GM12873 (cell line): ENCODE measurements at regions not wholly inside any gene's neighbourhood (a gene's known extent, or its start where the extent isn't known, plus 50 kb on each side); places are given as distances from the start of the nearest gene placed in this dataset.

Experiments
- CTCF ChIP-seq: IDR thresholded peaks from 2 replicates; pipeline ENCODE4 v1.5.1; 2012; ENCODE audit warnings: low read depth, mild to moderate bottlenecking, moderate library complexity, low read length, control low read depth; ENCODE audit not compliant: insufficient read depth; ENCODE audit errors: missing control alignments

GRCh38 chr1:201676197-201676596 lies 137.3 kb downstream of the NAV1 start:
- no peak for TF ChIP-seq CTCF

GRCh38 chr1:201676641-201677040 lies 137.7 kb downstream of the NAV1 start:
- no peak for TF ChIP-seq CTCF

- TF ChIP-seq CTCF = no peak
These were observed 139.6 kb downstream of the NAV1 start for GRCh38 chr1:201678264-201679101.

- TF ChIP-seq CTCF = no peak
These were observed 142.4 kb downstream of the NAV1 start for GRCh38 chr1:201681375-201681774.

- no peak for TF ChIP-seq CTCF
These were observed 144.0 kb downstream of the NAV1 start for GRCh38 chr1:201682964-201683363.

GRCh38 chr1:201683397-201683796 lies 144.5 kb downstream of the NAV1 start:
- TF ChIP-seq CTCF = no peak

- no peak for TF ChIP-seq CTCF
These were observed 143.5 kb upstream of the IPO9 start for GRCh38 chr1:201685485-201685884.
